ENCODE measurements at regions not wholly inside any gene's neighbourhood (a gene's known extent, or its start where the extent isn't known, plus 50 kb on each side); places are given as distances from the start of the nearest gene placed in this dataset.
A peak's percentile ranks its signal among the peaks of the same experiment; 100 is the strongest.

- no peak overlapping the region for H3K4me3 ChIP-seq (ENCODE audit: low read depth, low read length)
- no peak for TF ChIP-seq CTCF (IDR thresholded peaks at IDR 0.05; ENCODE audit: insufficient read depth, low read depth, low read length)
- no peak for DNase-seq (ENCODE audit: low read depth)
Measured at GRCh38 chr18:75358928-75359327, 68.6 kb downstream of the SMIM21 start.

- DNase-seq (ENCODE audit: low read depth) = no peak
- no peak for TF ChIP-seq CTCF (IDR thresholded peaks at IDR 0.05; ENCODE audit: insufficient read depth, low read depth, low read length)
- no peak overlapping the region for H3K4me3 ChIP-seq (ENCODE audit: low read depth, low read length)
Measured at GRCh38 chr18:75353357-75353756, 74.1 kb downstream of the SMIM21 start.

GRCh38 chr18:75351409-75351808 lies 76.1 kb downstream of the SMIM21 start:
- DNase-seq (ENCODE audit: low read depth) = no peak
- no peak for TF ChIP-seq CTCF (IDR thresholded peaks at IDR 0.05; ENCODE audit: insufficient read depth, low read depth, low read length)
- no peak overlapping the region for H3K4me3 ChIP-seq (ENCODE audit: low read depth, low read length)

DNA sequence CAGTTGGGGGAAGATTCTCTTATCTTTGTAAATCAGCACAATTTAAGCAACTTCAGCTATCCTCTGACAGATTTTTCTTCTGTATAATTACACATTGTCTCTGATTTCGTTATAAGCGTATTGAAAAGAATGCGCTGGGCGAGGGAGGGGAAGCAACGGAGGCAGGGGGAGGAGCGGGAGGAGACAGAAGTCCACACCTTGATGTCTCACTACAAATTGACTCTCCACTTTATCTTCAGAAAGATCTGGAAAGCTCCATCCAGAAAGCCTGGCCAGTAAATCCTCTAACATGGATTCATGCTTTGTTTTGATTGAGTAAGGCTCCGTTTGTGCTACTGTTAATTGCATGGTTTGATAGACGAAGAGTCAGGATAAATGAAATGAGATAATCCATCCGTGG lies 76.6 kb downstream of the SMIM21 start:
- H3K4me3 ChIP-seq (ENCODE audit: low read depth, low read length) = no peak overlapping the region
- DNase-seq (ENCODE audit: low read depth) = no peak
- TF ChIP-seq CTCF (IDR thresholded peaks at IDR 0.05; ENCODE audit: insufficient read depth, low read depth, low read length) = no peak

- no peak overlapping the region for H3K4me3 ChIP-seq (ENCODE audit: low read depth, low read length)
- DNase-seq (ENCODE audit: low read depth) = peak; percentile 10
- TF ChIP-seq CTCF (IDR thresholded peaks at IDR 0.05; ENCODE audit: insufficient read depth, low read depth, low read length) = no peak
Measured at GRCh38 chr18:75350512-75350839, 77.0 kb downstream of the SMIM21 start.

DNA sequence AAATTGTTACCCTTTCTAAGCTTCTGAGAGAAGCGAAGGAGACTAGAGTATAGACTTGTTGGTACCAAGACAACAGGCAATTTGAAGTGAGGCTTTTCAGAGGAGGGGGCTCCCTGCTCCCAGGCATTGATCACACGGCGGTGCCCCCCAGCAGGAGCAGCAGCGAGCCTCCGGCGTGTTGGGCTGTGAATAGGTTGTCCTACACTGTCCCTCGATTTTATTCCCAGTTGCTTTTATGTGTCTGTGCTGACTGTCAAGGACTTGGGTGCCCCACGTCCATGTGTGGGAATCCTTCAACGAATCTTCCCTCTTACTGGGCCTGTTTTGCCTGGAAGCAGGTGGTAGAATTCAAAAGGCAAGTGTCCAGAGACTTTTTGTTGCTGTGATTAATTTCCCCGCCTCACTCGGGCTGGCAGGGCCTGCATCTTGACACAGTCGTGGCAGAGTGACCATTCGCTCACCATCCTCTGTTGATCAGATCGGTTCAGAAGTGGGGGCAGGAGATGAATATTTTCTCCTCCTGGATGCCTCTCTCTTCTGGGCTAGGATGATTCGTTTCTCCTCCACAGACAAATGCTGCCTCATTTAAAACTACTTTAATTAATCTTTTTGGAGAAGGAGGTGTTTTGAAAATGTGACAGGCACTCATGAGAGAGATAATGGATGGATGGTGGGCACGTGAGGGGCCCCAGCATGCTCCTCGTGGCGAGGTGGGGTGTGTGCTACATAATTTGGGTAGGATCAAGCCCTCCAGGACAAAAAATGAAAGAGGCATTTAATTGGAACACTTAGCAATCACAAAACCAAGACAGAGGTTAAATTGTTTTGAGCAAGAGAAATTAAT lies 77.6 kb downstream of the SMIM21 start:
- DNase-seq (ENCODE audit: low read depth) = no peak
- TF ChIP-seq CTCF (IDR thresholded peaks at IDR 0.05; ENCODE audit: insufficient read depth, low read depth, low read length) = no peak

GRCh38 chr18:75346671-75347070 lies 80.8 kb downstream of the SMIM21 start:
- no peak for DNase-seq (ENCODE audit: low read depth)
- TF ChIP-seq CTCF (IDR thresholded peaks at IDR 0.05; ENCODE audit: insufficient read depth, low read depth, low read length) = no peak
- no peak overlapping the region for H3K4me3 ChIP-seq (ENCODE audit: low read depth, low read length)

More for the DNA sequence above, 77.6 kb downstream of the SMIM21 start:
- H3K4me3 ChIP-seq (ENCODE audit: low read depth, low read length) = no peak overlapping the region
